ENCODE measurements at regions not wholly inside any gene's neighbourhood (a gene's known extent, or its start where the extent isn't known, plus 50 kb on each side); places are given as distances from the start of the nearest gene placed in this dataset.
A peak's percentile ranks its signal among the peaks of the same experiment; 100 is the strongest.

DNA sequence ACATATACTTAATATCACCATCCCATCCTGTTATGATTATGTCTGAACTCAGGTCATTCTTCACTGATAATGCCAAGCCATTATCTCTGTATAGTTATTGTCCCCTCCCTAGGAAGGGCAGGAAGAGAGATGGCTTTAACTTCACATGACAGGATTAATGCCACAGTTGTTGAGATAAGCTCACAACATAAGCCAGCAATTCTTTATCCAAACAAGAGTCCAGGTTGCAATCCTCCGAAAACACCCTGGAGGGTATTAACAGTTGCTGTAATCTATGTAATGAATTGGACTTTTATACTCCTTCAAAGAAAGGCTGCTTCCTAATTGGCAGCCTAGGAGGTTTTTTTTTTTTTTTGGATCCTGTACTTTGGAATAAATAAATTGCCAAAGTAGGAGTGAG lies 779.4 kb downstream of the SEMA5A start:
- no peaks in the 10 kb centered on the region for H3K9me3 ChIP-seq (replicated peaks; ENCODE audit: control insufficient read depth, insufficient read depth, low read length)
- H3K9me1 ChIP-seq (replicated peaks; ENCODE audit: control insufficient read depth, extremely low read depth, insufficient read depth, low read length) = no peaks in the 10 kb centered on the region
- TF ChIP-seq EZH2 (IDR thresholded peaks at IDR 0.05; ENCODE audit: borderline replicate concordance, low read depth, low read length, severe bottlenecking) (no peak), GATA2 (IDR thresholded peaks at IDR 0.05; ENCODE audit: insufficient read depth, insufficient read length, low read depth, low read length) (no peak), JUN (IDR thresholded peaks at IDR 0.05; ENCODE audit: borderline replicate concordance, insufficient read depth, insufficient read length, low read depth) (no peak), POLR2A (IDR thresholded peaks at IDR 0.05; ENCODE audit: low read depth, low read length) (no peak), POLR2AphosphoS5 (IDR thresholded peaks at IDR 0.05; ENCODE audit: insufficient read depth, low read depth, low read length) (no peak), MYC (IDR thresholded peaks at IDR 0.05; ENCODE audit: low read depth, low read length) (no peak), FOS (IDR thresholded peaks at IDR 0.05; ENCODE audit: borderline replicate concordance, insufficient read depth, low read length) (no peak)
- TF ChIP-seq, protein P1, sequence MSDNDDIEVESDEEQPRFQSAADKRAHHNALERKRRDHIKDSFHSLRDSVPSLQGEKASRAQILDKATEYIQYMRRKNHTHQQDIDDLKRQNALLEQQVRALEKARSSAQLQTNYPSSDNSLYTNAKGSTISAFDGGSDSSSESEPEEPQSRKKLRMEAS (IDR thresholded peaks at IDR 0.05; ENCODE audit: insufficient read depth, insufficient read length) = no peak
- TF ChIP-seq, protein P2, sequence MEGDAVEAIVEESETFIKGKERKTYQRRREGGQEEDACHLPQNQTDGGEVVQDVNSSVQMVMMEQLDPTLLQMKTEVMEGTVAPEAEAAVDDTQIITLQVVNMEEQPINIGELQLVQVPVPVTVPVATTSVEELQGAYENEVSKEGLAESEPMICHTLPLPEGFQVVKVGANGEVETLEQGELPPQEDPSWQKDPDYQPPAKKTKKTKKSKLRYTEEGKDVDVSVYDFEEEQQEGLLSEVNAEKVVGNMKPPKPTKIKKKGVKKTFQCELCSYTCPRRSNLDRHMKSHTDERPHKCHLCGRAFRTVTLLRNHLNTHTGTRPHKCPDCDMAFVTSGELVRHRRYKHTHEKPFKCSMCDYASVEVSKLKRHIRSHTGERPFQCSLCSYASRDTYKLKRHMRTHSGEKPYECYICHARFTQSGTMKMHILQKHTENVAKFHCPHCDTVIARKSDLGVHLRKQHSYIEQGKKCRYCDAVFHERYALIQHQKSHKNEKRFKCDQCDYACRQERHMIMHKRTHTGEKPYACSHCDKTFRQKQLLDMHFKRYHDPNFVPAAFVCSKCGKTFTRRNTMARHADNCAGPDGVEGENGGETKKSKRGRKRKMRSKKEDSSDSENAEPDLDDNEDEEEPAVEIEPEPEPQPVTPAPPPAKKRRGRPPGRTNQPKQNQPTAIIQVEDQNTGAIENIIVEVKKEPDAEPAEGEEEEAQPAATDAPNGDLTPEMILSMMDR (IDR thresholded peaks at IDR 0.05; ENCODE audit: extremely low read depth in 1 of 2, insufficient read depth in 1 of 2, low read depth in 1 of 2, low read length in 2 of 2) = no peak
- ChIA-PET POLR2A (no interaction called here), CTCF (no interaction called here)
- no peaks in the 10 kb centered on the region for H3K36me3 ChIP-seq (ENCODE audit: control insufficient read depth in 2 of 2, extremely low read depth in 1 of 2, insufficient read depth in 2 of 2, low read length in 2 of 2)
- H4K20me1 ChIP-seq (replicated peaks; ENCODE audit: control insufficient read depth, extremely low read depth, insufficient read depth, low read length) = no peaks in the 10 kb centered on the region
- FAIRE-seq (peak; percentile 18), DNase-seq (ENCODE audit: low read depth, low spot score) (no peak)
- H2AFZ ChIP-seq (ENCODE audit: low read depth, low read length) = no peak overlapping the region
- H3K27ac ChIP-seq (ENCODE audit: insufficient read depth, low read depth, low read length) = no peak overlapping the region
- no TSS peak for BruUV-seq (replicated peaks)
- no peak overlapping the region for H3K4me2 ChIP-seq (ENCODE audit: insufficient read depth, low read length)
- H3K9ac ChIP-seq (replicated peaks; ENCODE audit: extremely low read depth, insufficient read depth, low read length) = no peak overlapping the region
- no peaks in the 10 kb centered on the region for H3K79me2 ChIP-seq (ENCODE audit: control insufficient read depth, insufficient read depth, low read length)
- H3K27me3 ChIP-seq (ENCODE audit: control insufficient read depth in 2 of 2, insufficient read depth in 2 of 2, low read length in 2 of 2) = no peaks in the 10 kb centered on the region
- intact Hi-C loops (cut with micrococcal nuclease) (no loop called here), dilution Hi-C loops (cut with MboI; ENCODE audit: extremely low pct_ligation_motif_present, low sequenced_read_pairs) (no loop called here)
- H3K4me3 ChIP-seq (replicated peaks in 1 of 3; ENCODE audit: insufficient read depth in 1 of 3, low read depth in 1 of 3, low read length in 3 of 3) = no peak overlapping the region
- no peaks in the 10 kb centered on the region for H3K4me1 ChIP-seq (ENCODE audit: control insufficient read depth, extremely low read depth, insufficient read depth, low read length)

All from endothelial cell of umbilical vein (primary cell).